H1 (cell line): ENCODE measurements at regions not wholly inside any gene's neighbourhood (a gene's known extent, or its start where the extent isn't known, plus 50 kb on each side); places are given as distances from the start of the nearest gene placed in this dataset.
"Not testable (repeated sequence)": the region's sequence is repeated elsewhere in the genome, so short reads cannot be mapped to it uniquely, and the experiment has no call there.

Experiments used
- CTCF ChIA-PET: fragments of 300-600 bp; sonication (Branson Sonifier 250); formaldehyde crosslinking; loops from one replicate; lab custom pipeline; 2021; ENCODE audit not compliant: partially characterized antibody; lab: Charles Lee
- POLR2A ChIA-PET: fragments of 300-600 bp; sonication (Branson Sonifier 250); formaldehyde crosslinking; loops from one replicate; lab custom pipeline; 2021; ENCODE audit warnings: inconsistent platforms; ENCODE audit not compliant: partially characterized antibody; lab: Charles Lee
- DNase-seq, 2 experiments: peaks; one replicate each; pipeline versions ENCODE4 v3.0.0 to v3.0.0-alpha.2; 2010 to 2022; ENCODE audit warnings: low spot score in 2 of 2, low read depth in 1 of 2, mixed read lengths in 1 of 2
- FAIRE-seq: peaks from 2 replicates; lab custom pipeline; 2011; peaks lifted over from hg19 to GRCh38; lab: Jason Lieb, UNC
- H2AFZ ChIP-seq: 2 replicates; pipeline ENCODE4 v1.8.1; 2012; ENCODE audit warnings: low read length, inconsistent platforms
- H2AK5ac ChIP-seq: 2 replicates; pipeline ENCODE4 v1.6.1; 2013; ENCODE audit warnings: low read depth, low read length
- H2BK120ac ChIP-seq: replicated peaks from 2 replicates; pipeline ENCODE3; 2013; ENCODE audit warnings: low read depth, low read length, inconsistent platforms
- H2BK12ac ChIP-seq: 2 replicates; pipeline ENCODE4 v1.6.1; 2013; ENCODE audit warnings: low read depth, low read length
- H2BK15ac ChIP-seq: 2 replicates; pipeline ENCODE4 v1.6.1; 2013; ENCODE audit warnings: low read length
- H2BK20ac ChIP-seq: 2 replicates; pipeline ENCODE4 v1.6.1; 2013; ENCODE audit warnings: low read length
- H2BK5ac ChIP-seq: 2 replicates; pipeline ENCODE4 v1.6.1; 2013; ENCODE audit warnings: low read depth, low read length
- H3K14ac ChIP-seq: 2 replicates; pipeline ENCODE4 v1.6.1; 2013; ENCODE audit warnings: inconsistent platforms; ENCODE audit not compliant: insufficient read length
- H3K18ac ChIP-seq: 2 replicates; pipeline ENCODE4 v1.6.1; 2013; ENCODE audit warnings: low read length; ENCODE audit errors: extremely low read depth
- H3K23ac ChIP-seq: 2 replicates; pipeline ENCODE4 v1.6.1; 2013; ENCODE audit warnings: inconsistent platforms; ENCODE audit not compliant: insufficient read length
- H3K23me2 ChIP-seq: 2 replicates; pipeline ENCODE4 v1.6.1; 2013; ENCODE audit warnings: low read depth, low read length
- H3K27ac ChIP-seq: 2 replicates; pipeline ENCODE4 v1.6.1; 2011; ENCODE audit warnings: low read depth, low read length, inconsistent platforms
- H3K27me3 ChIP-seq, 4 experiments: replicated peaks in 1 of 4; 1 replicate in 1 of 4; 2 replicates in 3 of 4; pipeline versions ENCODE4 v1.6.1 to v1.8.1; 2011 to 2013; ENCODE audit warnings: low read length in 3 of 4, mild to moderate bottlenecking in 3 of 4, inconsistent platforms in 2 of 4, mixed read lengths in 2 of 4, moderate library complexity in 1 of 4; ENCODE audit not compliant: control insufficient read depth in 3 of 4, insufficient read depth in 3 of 4; ENCODE audit errors: extremely low read depth in 1 of 4
- H3K36me3 ChIP-seq, 4 experiments: 2 replicates each; pipeline versions ENCODE4 v1.6.1 to v1.8.1; 2011 to 2013; ENCODE audit warnings: mild to moderate bottlenecking in 4 of 4, low read length in 3 of 4, moderate library complexity in 2 of 4, control low read depth in 1 of 4, inconsistent platforms in 1 of 4; ENCODE audit not compliant: insufficient read depth in 4 of 4, control insufficient read depth in 2 of 4
- H3K4ac ChIP-seq: replicated peaks from 2 replicates; pipeline ENCODE3; 2013; ENCODE audit warnings: low read length, low read depth, mixed read lengths, inconsistent platforms; ENCODE audit not compliant: insufficient read length
- H3K4me1 ChIP-seq, 4 experiments: replicated peaks in 1 of 4; 1 replicate in 1 of 4; 2 replicates in 3 of 4; pipeline versions ENCODE4 v1.6.1 to v1.8.1; 2011 to 2013; ENCODE audit warnings: low read length in 3 of 4, inconsistent platforms in 2 of 4, mixed read lengths in 1 of 4; ENCODE audit not compliant: insufficient read depth in 4 of 4, control insufficient read depth in 3 of 4
- H3K4me2 ChIP-seq, 2 experiments: 2 replicates each; pipeline versions ENCODE4 v1.6.1 to v1.8.1; 2011 to 2013; ENCODE audit warnings: low read depth in 2 of 2, low read length in 2 of 2, control low read depth in 1 of 2, inconsistent platforms in 1 of 2, mild to moderate bottlenecking in 1 of 2; ENCODE audit not compliant: insufficient read depth in 1 of 2
- H3K4me3 ChIP-seq, 4 experiments: fragments of 200-600, 300-600 bp in 1 of 4; sonication (generic), shearing (Covaris generic), sonication (Bioruptor Twin) in 1 of 4; 2 replicates each; pipeline versions ENCODE4 v1.5.1 to v1.8.1; 2011 to 2016; ENCODE audit warnings: low read length in 4 of 4, low read depth in 3 of 4, control low read depth in 2 of 4, inconsistent platforms in 2 of 4, mild to moderate bottlenecking in 2 of 4, mixed read lengths in 1 of 4, moderate library complexity in 1 of 4; ENCODE audit not compliant: insufficient read depth in 2 of 4; ENCODE audit errors: extremely low read depth in 1 of 4
- H3K56ac ChIP-seq: replicated peaks from 2 replicates; pipeline ENCODE3; 2013; ENCODE audit warnings: low read depth, mild to moderate bottlenecking, mixed read lengths, low read length, inconsistent platforms; ENCODE audit not compliant: insufficient read length
- H3K79me1 ChIP-seq: 2 replicates; pipeline ENCODE4 v1.6.1; 2013; ENCODE audit warnings: low read depth, low read length, control low read depth
- H3K79me2 ChIP-seq, 2 experiments: 2 replicates each; pipeline versions ENCODE4 v1.6.1 to v1.8.1; 2012 to 2013; ENCODE audit warnings: low read length in 2 of 2, mild to moderate bottlenecking in 2 of 2, inconsistent platforms in 1 of 2; ENCODE audit not compliant: insufficient read depth in 2 of 2, control insufficient read depth in 1 of 2
- H3K9ac ChIP-seq, 4 experiments: replicated peaks in 1 of 4; 1 replicate in 1 of 4; 2 replicates in 3 of 4; pipeline versions ENCODE4 v1.6.1 to v1.8.1; 2011 to 2013; ENCODE audit warnings: low read depth in 3 of 4, low read length in 3 of 4, control low read depth in 2 of 4, mild to moderate bottlenecking in 2 of 4, moderate library complexity in 2 of 4, inconsistent platforms in 1 of 4; ENCODE audit errors: extremely low read depth in 1 of 4
- H3K9me3 ChIP-seq, 2 experiments: 2 replicates each; pipeline versions ENCODE4 v1.6.1 to v1.8.1; 2012 to 2013; ENCODE audit warnings: mild to moderate bottlenecking in 2 of 2, moderate library complexity in 2 of 2, control low read depth in 1 of 2, inconsistent platforms in 1 of 2, low read depth in 1 of 2, low read length in 1 of 2, mixed read lengths in 1 of 2; ENCODE audit not compliant: insufficient read depth in 2 of 2
- H4K20me1 ChIP-seq, 2 experiments: replicated peaks in 1 of 2; 2 replicates each; pipeline versions ENCODE3 to v1.8.1; 2011 to 2013; ENCODE audit warnings: inconsistent platforms in 2 of 2, low read length in 2 of 2, mild to moderate bottlenecking in 1 of 2; ENCODE audit not compliant: insufficient read depth in 2 of 2, control insufficient read depth in 1 of 2
- H4K5ac ChIP-seq: 2 replicates; pipeline ENCODE4 v1.6.1; 2013; ENCODE audit warnings: low read length, low read depth, mixed read lengths, inconsistent platforms; ENCODE audit not compliant: insufficient read length
- H4K8ac ChIP-seq: 2 replicates; pipeline ENCODE4 v1.8.0; 2013; ENCODE audit warnings: mild to moderate bottlenecking, moderate library complexity, low read length, inconsistent platforms; ENCODE audit not compliant: insufficient read depth; ENCODE audit errors: extremely low read depth
- H4K91ac ChIP-seq: replicated peaks from 2 replicates; pipeline ENCODE3; 2013; ENCODE audit warnings: low read length, mixed read lengths, inconsistent platforms; ENCODE audit not compliant: insufficient read length
- WGBS, 2 experiments: shearing (Covaris generic) in 1 of 2; methylation state at CpG; one replicate each; pipeline versions ENCODE4 v1.1.6 to v1.1.7; 2013 to 2015; ENCODE audit warnings: low lambda C conversion rate in 2 of 2, mixed read lengths in 2 of 2, inconsistent platforms in 1 of 2, low coverage in 1 of 2, missing lambda C conversion rate in 1 of 2; ENCODE audit not compliant: insufficient replicate concordance in 2 of 2, insufficient coverage in 1 of 2, insufficient read length in 1 of 2; ENCODE audit errors: extremely low coverage in 1 of 2, missing lambda C conversion rate in 1 of 2; 5-methylcytosine and 5-hydroxymethylcytosine counted together

GRCh38 chr7:8890346-8890745, 456.9 kb downstream of the NXPH1 start:
- H2AK5ac ChIP-seq, H2AFZ ChIP-seq, H3K27ac ChIP-seq, POLR2A ChIA-PET, H4K8ac ChIP-seq, H4K5ac ChIP-seq, H3K9ac ChIP-seq, H4K20me1 ChIP-seq, FAIRE-seq, H2BK20ac ChIP-seq, H2BK12ac ChIP-seq, H3K14ac ChIP-seq, H3K79me1 ChIP-seq, CTCF ChIA-PET, H3K18ac ChIP-seq, H3K4ac ChIP-seq, H3K4me3 ChIP-seq, H2BK120ac ChIP-seq, H4K91ac ChIP-seq, DNase-seq, H3K79me2 ChIP-seq, H3K9me3 ChIP-seq, H2BK15ac ChIP-seq, H3K4me1 ChIP-seq, H3K23me2 ChIP-seq, H3K36me3 ChIP-seq, H3K4me2 ChIP-seq, H3K27me3 ChIP-seq, H2BK5ac ChIP-seq, H3K56ac ChIP-seq, H3K23ac ChIP-seq: not testable (repeated sequence)
- WGBS, 2 experiments, result 92% methylated on average over 10 of the region's 30 CpGs; no CpG with 5 or more reads in 1 of the 2 experiments
